NCI-H1436 (cell line): ENCODE measurements at regions not wholly inside any gene's neighbourhood (a gene's known extent, or its start where the extent isn't known, plus 50 kb on each side); places are given as distances from the start of the nearest gene placed in this dataset.

Experiments used
- DNase-seq: peaks from one replicate; lab custom pipeline; 2025; lab: John Stamatoyannopoulos, UW

DNA sequence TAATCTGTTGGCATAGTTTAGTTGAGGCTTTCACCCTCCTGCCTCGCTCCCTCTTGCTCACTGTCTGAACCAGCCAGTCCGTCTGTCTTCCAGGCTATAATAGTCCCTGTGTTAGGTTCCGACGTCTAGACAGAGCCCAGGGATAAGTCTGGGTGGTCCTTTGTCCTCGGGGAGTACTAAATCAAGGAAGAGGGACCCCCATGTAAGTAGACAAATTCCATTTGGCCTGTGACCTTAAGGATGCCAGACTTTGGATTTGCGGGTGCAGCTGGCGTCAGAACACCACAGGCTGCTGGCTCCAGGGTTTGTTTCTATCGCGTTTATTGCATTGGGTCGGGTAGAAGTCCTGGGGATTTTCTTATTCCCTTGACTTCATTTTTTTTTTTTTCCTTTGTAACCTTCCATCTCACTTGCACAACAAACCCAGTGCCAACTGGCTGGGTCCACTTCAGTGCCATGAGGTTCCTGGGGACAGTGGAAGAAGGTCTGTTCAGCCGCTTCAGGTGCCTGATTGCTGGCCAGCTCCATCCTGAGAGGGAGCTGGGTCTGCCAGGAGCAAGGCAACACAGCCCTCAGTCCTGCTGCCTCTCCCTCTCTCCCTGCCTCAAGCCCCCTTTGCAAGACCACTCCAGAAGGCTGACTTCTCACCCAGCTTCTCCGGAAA is 95.4 kb upstream of the KLHL25 start:
- no peak for DNase-seq

- DNase-seq = no peak
These were observed 95.9 kb upstream of the KLHL25 start for GRCh38 chr15:85890620-85890980.

GRCh38 chr15:85891470-85891869 is 96.7 kb upstream of the KLHL25 start:
- DNase-seq = no peak

DNA sequence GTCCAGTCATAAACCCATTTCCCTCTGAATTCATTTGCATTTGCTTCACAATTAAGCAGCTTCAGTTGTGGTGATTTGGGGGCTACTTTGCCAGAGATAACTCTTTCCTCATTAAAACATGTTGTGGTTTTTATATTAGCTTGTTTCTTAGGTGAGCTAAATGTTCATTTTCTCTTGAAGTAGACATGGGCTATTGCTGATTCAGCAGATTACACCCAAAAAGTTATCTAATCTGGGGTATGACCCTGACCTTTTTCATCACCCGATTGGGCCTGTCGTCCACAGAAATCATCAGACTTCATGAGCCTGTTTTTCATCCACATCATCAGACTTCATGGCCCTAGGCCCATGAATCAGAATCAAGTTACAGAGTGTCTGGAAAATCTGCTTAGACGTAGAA is 97.5 kb upstream of the KLHL25 start:
- no peak for DNase-seq

GRCh38 chr15:85897207-85897894 is 102.6 kb upstream of the KLHL25 start:
- no peak for DNase-seq

DNA sequence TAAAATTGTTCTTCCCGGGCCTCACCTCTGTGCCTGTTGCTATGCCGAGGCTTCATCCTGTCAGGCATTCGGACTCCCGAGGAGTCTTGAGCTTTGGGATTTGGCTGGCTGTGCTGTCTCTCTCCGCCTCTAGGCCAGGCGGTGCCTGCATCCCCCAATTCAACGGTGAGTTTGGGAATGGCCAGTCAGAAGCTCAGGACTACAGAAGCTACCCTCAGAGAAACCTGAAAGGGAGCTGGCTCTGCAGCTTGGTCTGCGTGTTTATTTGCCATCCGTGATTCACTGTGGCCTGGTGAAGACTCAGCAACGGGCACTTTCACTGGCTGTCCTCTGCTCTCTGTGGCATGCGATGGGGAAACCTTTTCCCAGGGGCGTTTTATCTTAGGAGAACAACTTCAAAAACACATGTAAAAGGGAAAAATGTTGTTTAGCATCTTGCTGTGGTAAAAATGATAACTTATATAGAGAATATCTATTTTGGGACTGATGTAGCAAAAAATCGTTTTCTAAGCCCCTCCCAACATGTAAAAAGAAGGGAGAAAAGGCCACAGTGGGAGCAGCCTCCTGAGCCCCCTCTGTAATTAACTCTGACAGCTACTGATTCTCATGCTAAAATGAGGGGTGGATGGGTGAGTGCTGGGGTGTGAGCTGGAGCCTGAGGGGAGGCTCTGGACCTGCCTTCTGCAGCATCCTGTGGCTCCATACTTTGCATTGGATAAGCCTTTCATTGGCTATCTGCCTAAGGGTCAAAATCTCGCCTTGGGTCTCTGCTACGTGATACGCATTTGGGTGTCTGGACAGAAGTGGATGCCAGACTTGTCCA is 103.4 kb upstream of the KLHL25 start:
- no peak for DNase-seq

DNA sequence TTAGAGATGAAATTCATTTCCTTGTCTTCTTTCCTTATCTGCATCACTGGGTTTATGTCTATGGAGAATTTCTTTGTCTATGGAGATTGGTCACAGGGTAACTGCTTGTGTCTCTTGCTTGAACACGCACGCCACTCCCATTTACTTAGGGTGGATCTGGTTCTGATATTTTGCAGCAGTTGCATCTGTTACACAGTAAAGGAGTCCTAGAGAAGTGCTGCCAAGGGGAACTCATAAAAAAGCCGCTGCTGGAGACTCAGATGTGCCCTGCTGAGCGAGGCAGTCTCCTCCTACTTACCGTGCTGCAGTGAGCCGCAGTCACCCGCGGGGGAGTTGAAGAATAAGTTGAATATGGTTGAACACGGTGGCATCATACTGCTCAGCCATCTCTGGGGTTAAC is 105.2 kb upstream of the KLHL25 start:
- no peak for DNase-seq

- no peak for DNase-seq
These were observed 111.2 kb upstream of the KLHL25 start for GRCh38 chr15:85905751-85906450.

DNA sequence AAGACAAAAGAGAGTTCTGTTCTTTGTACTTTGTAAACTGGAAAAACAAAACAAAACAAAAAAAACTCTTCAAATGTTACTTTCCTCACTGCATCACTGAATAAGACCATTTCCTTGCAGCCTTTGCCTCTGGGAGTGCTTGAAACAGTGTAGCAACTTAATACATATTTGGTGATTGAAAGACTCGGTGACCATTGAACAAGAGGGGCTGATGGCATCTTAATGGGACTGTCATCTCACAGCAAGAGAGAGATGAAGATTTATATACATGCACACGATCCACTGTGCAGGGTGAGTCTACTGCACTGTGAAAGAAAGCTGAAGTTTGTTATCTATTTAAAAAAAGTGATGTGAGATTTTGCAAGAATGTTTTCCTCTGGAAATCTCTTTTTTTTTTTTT is 111.9 kb upstream of the KLHL25 start:
- DNase-seq = no peak

DNA sequence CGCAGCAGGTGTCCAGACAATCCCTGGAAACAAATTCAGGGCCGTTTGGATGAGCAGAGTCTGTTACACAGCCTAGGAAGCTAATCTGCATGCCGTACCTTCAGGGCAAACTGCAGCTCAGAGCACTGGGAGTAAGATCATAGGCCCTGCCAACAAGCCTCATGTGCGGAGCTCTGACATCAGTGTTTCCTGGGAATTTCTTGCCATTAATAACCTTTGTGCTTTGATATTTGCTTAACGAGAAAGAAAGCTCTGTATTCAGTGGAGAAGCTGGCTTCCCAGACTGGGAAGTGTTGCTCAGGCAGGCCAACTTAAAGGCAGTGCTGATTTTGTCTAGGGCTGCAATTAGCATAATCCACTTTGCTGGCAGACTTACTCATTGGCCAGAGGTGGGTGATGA is 116.1 kb upstream of the KLHL25 start:
- DNase-seq = no peak

- DNase-seq = no peak
These were observed 118.7 kb upstream of the KLHL25 start for GRCh38 chr15:85913461-85913860.

GRCh38 chr15:85920956-85921355 is 126.2 kb upstream of the KLHL25 start:
- no peak for DNase-seq

DNA sequence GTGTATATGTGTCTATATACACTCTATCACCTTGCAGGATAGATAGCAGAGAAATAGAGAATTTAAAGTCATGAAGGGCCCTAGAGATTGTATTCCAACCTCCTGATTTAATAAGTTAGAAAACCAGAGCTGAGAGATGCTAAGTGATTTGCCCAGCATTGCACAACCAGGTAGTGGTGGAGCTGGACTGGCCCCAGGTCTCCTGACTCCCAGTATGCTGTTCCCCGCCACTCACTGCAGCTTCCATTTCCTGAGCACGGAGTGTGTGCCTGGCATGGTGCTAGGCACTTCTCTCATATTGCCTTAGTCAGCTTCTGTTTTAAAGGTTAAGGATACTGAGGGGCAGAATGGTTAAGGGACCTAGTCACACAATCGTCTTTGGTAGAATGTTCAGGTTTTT is 129.4 kb upstream of the KLHL25 start:
- DNase-seq = no peak

GRCh38 chr15:85925649-85926237 is 131.0 kb upstream of the KLHL25 start:
- DNase-seq = no peak

DNA sequence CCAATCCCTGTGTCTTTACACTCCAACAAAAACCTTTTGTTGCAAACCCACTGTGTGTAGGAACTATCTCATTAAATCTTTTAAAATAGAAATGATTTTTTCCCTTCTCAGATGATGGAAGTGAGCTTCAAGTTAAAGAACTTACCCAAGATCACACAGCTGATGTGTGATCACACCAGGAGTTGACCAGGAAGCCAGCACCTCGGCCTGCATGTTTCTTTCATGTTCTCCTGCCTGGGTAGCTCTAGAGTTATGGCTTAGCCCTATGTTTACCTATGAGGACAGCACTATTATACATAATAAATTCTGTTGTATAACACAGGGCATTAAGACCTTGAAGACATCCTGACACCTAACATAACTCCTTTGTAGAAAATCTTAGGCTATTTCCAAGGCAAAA is 132.1 kb upstream of the KLHL25 start:
- no peak for DNase-seq

GRCh38 chr15:85927931-85928537 is 133.3 kb upstream of the KLHL25 start:
- DNase-seq = no peak

DNA sequence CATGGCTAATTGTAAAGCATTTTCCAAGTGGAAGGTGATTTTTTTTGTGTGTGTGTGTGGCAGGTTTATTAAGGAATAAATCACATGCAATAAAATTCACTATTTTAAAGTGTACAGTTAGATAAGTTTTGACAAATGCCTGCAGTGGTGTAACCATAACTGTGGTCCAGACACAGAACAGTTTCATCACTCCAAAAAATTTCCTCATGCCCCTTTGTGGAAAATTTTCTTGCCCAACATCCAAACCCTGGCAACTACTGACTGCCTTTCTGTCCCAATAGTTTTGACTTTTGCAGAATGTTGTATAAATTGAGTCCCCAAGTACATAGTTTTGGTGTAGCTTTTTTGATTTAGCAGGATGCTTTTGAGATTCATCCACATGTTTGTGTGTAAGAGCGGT is 135.1 kb upstream of the KLHL25 start:
- DNase-seq = no peak

DNA sequence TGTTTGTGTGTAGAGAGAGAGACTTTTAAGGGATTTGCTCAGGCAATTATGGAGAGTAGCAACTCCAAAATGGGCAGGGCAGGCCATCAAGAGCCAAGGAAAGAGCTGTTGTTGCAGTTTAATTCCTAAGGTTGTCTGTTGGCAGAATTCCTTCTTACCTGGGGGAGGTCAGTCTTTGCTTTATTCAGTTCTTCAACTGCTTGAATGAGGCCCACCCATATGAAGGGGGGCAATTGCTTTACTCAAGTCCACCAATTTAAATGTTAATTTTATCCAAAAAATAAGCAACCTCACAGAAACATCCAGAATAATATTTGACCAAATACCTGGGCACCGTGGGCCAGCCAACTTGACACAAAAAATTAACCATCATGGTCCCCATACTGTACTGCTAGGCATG is 137.7 kb upstream of the KLHL25 start:
- DNase-seq = no peak

GRCh38 chr15:85934691-85935090 is 140.0 kb upstream of the KLHL25 start:
- DNase-seq = no peak

DNA sequence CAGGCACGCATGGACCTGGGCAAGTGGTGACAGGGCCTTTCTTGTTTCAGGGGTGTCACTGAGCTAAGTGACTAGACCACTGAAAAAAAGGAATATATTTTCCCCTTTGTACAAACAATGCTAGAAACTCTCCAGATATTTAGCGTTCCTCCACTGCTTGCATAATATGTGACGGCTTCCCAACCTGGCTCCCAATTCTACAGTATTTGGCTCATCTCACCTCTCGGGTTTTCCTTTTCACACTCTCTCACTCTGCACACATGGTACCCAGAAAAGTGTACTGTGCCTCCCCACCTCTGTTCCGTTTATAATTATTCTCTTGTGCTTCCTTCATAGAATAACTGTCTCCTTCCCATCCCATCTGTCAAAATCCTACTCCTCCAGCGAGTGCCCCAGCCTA is 140.5 kb upstream of the KLHL25 start:
- no peak for DNase-seq

DNA sequence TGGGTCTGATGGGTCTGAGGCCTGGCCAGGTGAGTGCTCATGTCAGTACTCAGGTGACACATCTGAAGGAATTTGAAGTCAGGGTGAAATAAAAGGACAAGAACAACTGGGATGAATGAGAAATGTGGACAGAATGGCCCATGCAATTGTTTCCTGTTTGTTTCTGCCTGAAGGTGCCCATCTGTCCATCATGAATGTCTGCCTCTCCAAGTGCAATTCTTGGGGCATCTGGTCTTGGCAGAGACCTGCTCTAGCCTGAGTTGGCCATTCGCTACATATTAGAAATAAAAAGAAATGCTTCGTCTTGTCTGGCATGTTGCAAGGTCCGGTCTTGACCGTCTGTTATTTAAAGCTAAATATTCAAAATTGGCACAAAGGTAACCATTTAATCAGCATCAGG is 142.0 kb upstream of the AGBL1 start:
- DNase-seq = no peak
